ENCODE measurements at regions not wholly inside any gene's neighbourhood (a gene's known extent, or its start where the extent isn't known, plus 50 kb on each side); places are given as distances from the start of the nearest gene placed in this dataset.

DNA sequence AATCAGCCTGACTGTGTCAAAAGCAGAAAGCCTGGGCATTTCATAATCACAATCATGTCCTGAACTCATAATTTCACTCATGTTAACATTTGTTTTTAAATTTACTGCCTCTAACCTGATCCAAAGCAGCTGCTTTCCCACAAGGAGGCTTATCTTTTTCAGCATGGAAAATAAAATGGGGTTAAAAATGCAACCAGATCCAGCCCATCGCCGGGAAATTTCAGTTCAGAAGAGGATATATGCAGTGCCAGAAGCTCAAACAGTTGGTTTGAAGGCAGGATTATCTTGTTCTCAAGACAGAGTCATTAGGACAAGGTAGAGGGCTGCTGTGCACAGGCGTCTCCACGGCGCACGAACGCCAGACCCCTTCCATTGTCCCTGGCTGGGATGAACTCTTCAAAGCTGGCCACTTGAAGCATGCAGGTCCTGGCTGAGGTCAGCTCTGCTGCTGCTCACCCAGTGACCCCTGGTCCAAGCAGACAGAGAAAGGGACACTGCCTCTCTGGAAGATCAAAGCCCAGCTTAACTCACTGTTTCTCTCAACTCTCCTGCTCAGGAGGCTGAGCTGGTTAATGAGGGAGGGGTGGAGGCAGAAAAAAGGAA, 191.1 kb upstream of the HEY2 start:
- Histone ChIP-seq H3K27ac (ENCODE audit: low read depth in 1 of 2, low read length in 1 of 2) (no peak overlapping the region), H3K27me3 (ENCODE audit: control insufficient read depth in 3 of 3, insufficient read depth in 3 of 3, low read length in 2 of 3) (no peaks in the 10 kb centered on the region), H3K4me3 (no peak overlapping the region), H3K4me1 (ENCODE audit: control insufficient read depth in 5 of 5, insufficient read depth in 5 of 5, low read length in 5 of 5) (peaks cover 0 to 7% (median 0%) of the 10 kb centered on the region in 5 donors), H3K9me3 (ENCODE audit: control insufficient read depth in 4 of 4, insufficient read depth in 3 of 4, low read length in 3 of 4) (no peaks in the 10 kb centered on the region), H3K9ac (ENCODE audit: insufficient read depth in 1 of 2, low read length in 2 of 2) (no peak overlapping the region), H3K36me3 (ENCODE audit: control insufficient read depth in 4 of 4, insufficient read depth in 4 of 4, low read length in 4 of 4) (no peaks in the 10 kb centered on the region)
- no peak for TF ChIP-seq CTCF (IDR thresholded peaks at IDR 0.05; ENCODE audit: control extremely low read depth, extremely low read depth)
- 43 to 77% methylated on average over 7 of the region's 7 CpGs for WGBS, 2 donors
- ATAC-seq (ENCODE audit: insufficient read depth, low FRiP score) (no peak), DNase-seq (peak; percentile 22 to 76 (median 71))

GRCh38 chr6:125558907-125559306, 190.5 kb upstream of the HEY2 start:
- no peaks in the 10 kb centered on the region for H3K36me3 ChIP-seq (ENCODE audit: control insufficient read depth in 4 of 4, insufficient read depth in 4 of 4, low read length in 4 of 4)
- WGBS, 2 donors = 54 to 65% methylated on average over 3 of the region's 3 CpGs
- H3K27me3 ChIP-seq (ENCODE audit: control insufficient read depth in 3 of 3, insufficient read depth in 3 of 3, low read length in 2 of 3) = no peaks in the 10 kb centered on the region
- DNase-seq = no peak
- no peak overlapping the region for H3K9ac ChIP-seq (ENCODE audit: insufficient read depth in 1 of 2, low read length in 2 of 2)
- H3K4me1 ChIP-seq (ENCODE audit: control insufficient read depth in 5 of 5, insufficient read depth in 5 of 5, low read length in 5 of 5) = peaks cover 0 to 7% (median 0%) of the 10 kb centered on the region in 5 donors
- H3K9me3 ChIP-seq (ENCODE audit: control insufficient read depth in 4 of 4, insufficient read depth in 3 of 4, low read length in 3 of 4) = no peaks in the 10 kb centered on the region
- H3K27ac ChIP-seq (ENCODE audit: low read depth in 1 of 2, low read length in 1 of 2) = no peak overlapping the region
- ATAC-seq (ENCODE audit: insufficient read depth, low FRiP score) = no peak
- no peak for TF ChIP-seq CTCF (IDR thresholded peaks at IDR 0.05; ENCODE audit: control extremely low read depth, extremely low read depth)
- H3K4me3 ChIP-seq = no peak overlapping the region

DNA sequence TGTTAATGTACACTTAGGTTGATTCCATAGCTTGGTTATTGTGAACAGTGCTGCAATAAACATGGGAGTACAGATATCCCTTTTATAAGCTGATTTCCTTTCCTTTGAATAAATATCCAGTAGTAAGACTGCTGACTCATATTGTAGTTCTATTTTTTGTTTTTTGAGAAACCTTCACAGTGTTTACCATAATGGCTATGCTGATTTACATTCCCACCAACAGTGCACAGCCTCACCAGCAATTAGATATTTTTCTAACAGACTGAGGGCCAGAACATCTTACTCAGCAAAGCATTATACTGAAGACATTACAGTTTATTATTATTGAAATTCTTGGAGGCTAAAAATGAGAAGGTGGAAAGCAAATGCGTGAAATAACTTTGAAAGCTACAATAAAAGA, 187.3 kb upstream of the HEY2 start:
- TF ChIP-seq CTCF (IDR thresholded peaks at IDR 0.05; ENCODE audit: control extremely low read depth, extremely low read depth) = no peak
- WGBS, 2 donors = 95 to 98% methylated on average over 1 of the region's 1 CpG
- H3K9me3 ChIP-seq (ENCODE audit: control insufficient read depth in 4 of 4, insufficient read depth in 3 of 4, low read length in 3 of 4) = no peaks in the 10 kb centered on the region
- H3K9ac ChIP-seq (ENCODE audit: insufficient read depth in 1 of 2, low read length in 2 of 2) = no peak overlapping the region
- ATAC-seq (ENCODE audit: insufficient read depth, low FRiP score) (no peak), DNase-seq (no peak)
- peaks cover 0 to 7% (median 0%) of the 10 kb centered on the region in 5 donors for H3K4me1 ChIP-seq (ENCODE audit: control insufficient read depth in 5 of 5, insufficient read depth in 5 of 5, low read length in 5 of 5)
- peaks cover 0 to 4% (median 0%) of the 10 kb centered on the region in 3 donors for H3K27me3 ChIP-seq (ENCODE audit: control insufficient read depth in 3 of 3, insufficient read depth in 3 of 3, low read length in 2 of 3)
- H3K27ac ChIP-seq (ENCODE audit: low read depth in 1 of 2, low read length in 1 of 2) = no peak overlapping the region
- H3K36me3 ChIP-seq (ENCODE audit: control insufficient read depth in 4 of 4, insufficient read depth in 4 of 4, low read length in 4 of 4) = no peaks in the 10 kb centered on the region
- H3K4me3 ChIP-seq = no peak overlapping the region

DNA sequence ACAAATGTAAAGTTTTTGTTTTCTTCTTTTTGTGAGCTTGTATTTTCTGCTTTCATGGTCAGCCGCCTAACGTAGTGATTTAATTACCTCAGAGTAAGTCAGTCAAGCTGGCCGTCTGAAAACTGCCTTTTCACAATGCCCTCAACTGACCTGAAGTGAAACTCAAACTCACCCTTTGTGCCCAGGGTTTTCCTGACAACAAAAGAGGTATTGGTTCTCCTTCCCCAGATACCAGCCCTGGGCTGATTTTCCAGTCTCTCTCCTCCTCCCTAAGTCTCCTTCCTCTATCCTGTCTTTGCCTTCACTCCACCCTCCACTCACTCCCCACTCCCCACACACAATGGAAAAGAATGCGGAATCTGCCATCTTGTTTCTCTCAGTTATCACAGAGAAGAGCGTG, 184.5 kb upstream of the HEY2 start:
- DNase-seq (no peak), ATAC-seq (ENCODE audit: insufficient read depth, low FRiP score) (no peak)
- WGBS, 2 donors = 87 to 89% methylated on average over 5 of the region's 5 CpGs
- Histone ChIP-seq H3K9ac (ENCODE audit: insufficient read depth in 1 of 2, low read length in 2 of 2) (no peak overlapping the region), H3K27me3 (ENCODE audit: control insufficient read depth in 3 of 3, insufficient read depth in 3 of 3, low read length in 2 of 3) (peaks cover 0 to 4% (median 0%) of the 10 kb centered on the region in 3 donors), H3K4me3 (no peak overlapping the region), H3K4me1 (ENCODE audit: control insufficient read depth in 5 of 5, insufficient read depth in 5 of 5, low read length in 5 of 5) (no peaks in the 10 kb centered on the region), H3K36me3 (ENCODE audit: control insufficient read depth in 4 of 4, insufficient read depth in 4 of 4, low read length in 4 of 4) (no peaks in the 10 kb centered on the region), H3K9me3 (ENCODE audit: control insufficient read depth in 4 of 4, insufficient read depth in 3 of 4, low read length in 3 of 4) (no peaks in the 10 kb centered on the region), H3K27ac (ENCODE audit: low read depth in 1 of 2, low read length in 1 of 2) (no peak overlapping the region)
- no peak for TF ChIP-seq CTCF (IDR thresholded peaks at IDR 0.05; ENCODE audit: control extremely low read depth, extremely low read depth)
